ENCODE measurements at regions not wholly inside any gene's neighbourhood (a gene's known extent, or its start where the extent isn't known, plus 50 kb on each side); places are given as distances from the start of the nearest gene placed in this dataset.
"Not testable (repeated sequence)": the region's sequence is repeated elsewhere in the genome, so short reads cannot be mapped to it uniquely, and the experiment has no call there.

DNA sequence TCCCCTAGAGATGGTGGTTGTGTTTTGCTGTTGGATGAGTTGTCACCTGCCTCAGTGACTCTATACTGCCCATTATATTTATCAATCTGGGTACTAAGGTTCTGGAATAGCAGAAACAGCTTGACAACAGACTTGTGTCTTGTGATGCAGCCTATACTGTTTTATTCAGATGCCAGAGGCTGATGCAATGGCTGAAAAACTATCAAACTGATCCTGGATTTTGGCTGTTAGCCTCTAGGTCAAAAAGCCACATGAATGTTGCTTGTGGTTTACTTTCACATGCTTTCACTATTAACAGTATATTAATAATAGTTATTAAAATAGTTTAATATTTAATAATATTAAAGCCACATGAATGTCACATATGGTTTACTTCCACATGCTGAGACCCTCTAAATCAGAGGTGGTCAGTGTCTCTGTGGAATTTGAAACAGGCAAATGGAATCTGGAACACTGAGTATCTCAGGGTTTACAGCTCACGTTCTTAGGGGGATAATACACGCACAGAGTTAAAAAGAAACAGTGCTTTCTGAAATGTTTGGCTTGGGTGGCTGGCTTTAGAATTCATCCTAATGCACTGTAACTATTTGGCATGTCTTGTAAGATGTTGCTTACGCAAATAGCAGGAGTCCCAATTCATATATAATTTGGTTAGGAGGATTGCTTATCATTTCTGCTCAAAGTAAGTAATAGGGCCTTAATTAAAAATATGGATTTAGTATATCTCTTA lies 82.5 kb upstream of the LCORL start:
- no peak for DNase-seq

DNA sequence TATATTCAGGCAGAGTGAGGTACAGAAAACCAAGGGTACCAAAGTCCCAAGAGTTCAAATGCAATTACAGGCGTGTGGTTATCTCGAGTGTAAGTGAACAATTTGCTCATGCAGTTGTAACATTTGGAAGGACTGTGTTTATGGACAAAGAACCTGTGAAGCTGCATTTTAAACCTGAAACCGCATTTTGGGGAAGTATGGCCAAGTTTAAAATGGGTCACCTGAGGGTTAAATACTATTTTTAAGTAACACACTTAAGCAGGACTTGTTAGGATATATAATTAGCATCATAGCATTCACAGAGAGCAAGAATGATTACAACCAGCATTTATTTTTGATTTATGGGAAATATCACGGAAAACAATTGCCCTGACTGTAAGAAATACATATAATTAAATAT lies 79.1 kb upstream of the LCORL start:
- no peak for DNase-seq

DNA sequence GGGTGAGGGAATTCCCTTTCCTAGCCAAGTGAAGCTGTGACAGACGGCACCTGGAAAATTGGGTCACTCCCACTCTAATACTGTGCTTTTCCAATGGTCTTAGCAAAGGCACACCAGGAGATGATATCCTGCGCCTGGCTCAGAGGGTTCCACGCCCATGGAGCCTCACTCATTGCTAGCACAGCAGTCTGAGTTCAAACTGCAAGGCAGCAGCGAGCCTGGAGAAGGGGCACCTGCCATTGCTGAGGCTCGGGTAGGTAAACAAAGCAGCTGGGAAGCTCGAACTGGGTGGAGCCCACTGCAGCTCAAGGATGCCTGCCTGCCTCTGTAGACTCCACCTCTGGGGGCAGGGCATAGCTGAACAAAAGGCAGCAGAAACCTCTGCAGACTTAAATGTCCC lies 68.9 kb upstream of the LCORL start:
- DNase-seq, result not testable (repeated sequence)

DNA sequence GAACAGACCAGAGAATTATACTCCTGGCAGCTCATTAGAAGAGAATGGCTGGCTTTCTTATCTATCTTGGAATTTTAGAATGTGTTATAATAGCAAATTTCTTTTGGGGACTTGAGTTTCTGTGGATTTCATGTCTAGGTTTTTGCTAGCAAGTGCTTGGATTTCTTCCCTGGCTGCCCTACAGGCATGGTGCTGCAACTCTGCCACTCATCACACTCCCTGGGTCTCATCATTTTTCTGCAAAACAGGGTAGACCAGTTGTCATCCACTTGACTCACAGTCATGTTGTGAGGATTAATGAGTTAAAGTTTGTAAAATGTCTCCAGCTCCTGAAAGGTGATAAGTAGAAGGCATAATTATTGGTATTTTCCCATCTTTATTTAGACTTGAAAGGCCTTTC lies 60.7 kb upstream of the LCORL start:
- no peak for DNase-seq

DNA sequence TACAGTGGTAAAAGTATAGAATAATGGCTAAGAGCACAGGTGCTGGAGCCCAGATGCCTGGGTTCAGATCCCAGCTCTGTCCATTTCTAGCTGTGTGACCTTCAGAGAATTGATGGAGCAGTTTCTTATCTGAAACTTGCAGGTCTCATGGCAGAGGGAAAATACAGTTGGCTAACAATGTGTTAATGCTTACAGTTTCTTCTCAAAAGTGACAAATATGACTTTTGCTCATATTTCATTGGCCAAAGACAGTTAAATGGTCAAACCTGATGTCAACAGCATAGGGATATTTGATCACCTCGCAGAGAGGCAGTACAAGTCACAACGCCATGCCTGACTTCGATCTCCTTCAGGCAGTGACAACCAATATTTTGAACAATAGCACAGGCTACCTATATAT lies 60.2 kb upstream of the LCORL start:
- no peak for DNase-seq

DNA sequence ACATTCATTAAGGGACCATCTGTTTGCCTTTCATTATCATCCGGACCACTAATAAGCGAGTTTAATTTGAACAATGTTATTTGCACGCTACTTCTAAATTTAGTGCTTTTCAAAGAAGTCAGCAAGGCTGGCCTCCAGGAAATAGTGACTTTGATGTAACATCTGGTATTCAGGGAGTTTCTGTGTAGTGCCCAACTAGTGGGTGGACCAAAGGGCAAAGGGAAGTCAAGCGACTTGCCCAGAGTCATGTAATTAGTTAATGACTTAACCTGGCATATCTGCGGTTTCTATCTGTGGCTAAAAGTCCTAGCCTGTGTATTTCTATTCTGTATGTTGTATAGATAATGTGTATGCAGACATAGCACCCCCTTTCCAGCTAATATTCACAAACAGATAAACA lies 56.3 kb upstream of the LCORL start:
- DNase-seq, result no peak

DNA sequence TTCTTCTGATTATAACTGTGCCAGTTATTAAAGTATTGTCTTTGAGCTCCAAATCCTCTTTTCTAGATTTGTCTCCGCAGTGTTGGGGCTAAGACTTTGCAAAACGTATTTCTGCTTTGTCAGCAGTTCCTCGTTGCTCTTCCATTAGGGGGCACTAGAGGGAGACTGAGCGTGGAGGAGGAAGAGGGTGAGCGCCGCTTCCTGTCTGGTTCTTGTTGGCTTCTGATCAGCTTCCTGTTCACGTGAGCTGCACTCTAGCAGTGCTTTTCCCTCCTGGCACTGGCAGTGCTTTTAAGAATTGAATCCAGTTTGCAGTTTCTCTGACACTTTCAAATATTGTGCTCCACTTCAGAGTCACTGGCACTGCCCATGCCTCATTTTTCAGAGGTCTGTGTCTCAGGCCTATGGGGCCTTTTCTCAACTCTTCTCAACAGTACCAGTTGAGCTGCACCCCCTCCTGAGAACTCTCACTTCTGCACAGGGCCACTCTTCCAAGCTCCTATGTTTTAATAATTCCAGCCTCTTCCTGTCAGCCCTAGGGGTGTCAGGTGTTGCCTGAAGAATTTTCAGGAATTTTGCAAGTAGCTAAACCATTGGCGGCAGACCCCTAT lies 54.4 kb upstream of the LCORL start:
- peak; percentile 53 for DNase-seq

DNA sequence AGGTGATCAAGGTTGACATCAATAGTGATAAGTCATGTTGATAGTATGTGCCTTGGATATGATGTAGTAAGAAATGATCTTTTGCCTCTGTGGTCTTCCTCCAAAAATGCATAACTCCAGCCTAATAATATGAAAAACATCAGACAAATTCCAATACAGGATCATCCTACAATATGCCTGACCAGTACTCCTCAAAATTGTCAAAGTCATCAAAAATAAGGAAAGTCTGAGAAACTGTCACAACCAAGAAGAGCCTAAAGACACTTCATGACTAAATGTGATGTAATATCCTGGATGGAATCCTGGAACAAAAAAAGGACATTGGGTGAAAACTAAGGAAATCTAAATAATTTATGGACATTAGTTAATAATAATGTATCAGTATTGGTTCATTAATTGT lies 50.3 kb upstream of the LCORL start:
- no peak for DNase-seq

Measured in MV-4-11 (cell line).